OCI-LY1 (cell line): ENCODE measurements at regions not wholly inside any gene's neighbourhood (a gene's known extent, or its start where the extent isn't known, plus 50 kb on each side); places are given as distances from the start of the nearest gene placed in this dataset.
"Not testable (repeated sequence)": the region's sequence is repeated elsewhere in the genome, so short reads cannot be mapped to it uniquely, and the experiment has no call there.

Experiments
- H2AFZ ChIP-seq: fragments of 200-600 bp; sonication (generic), shearing (Covaris generic); 2 replicates; pipeline ENCODE4 v1.6.0; 2014; ENCODE audit warnings: antibody characterized with exemption, mild to moderate bottlenecking, low read length
- H3F3A ChIP-seq: fragments of 200-600 bp; sonication (generic), shearing (Covaris generic); 2 replicates; pipeline ENCODE4 v1.6.0; 2014; ENCODE audit warnings: mild to moderate bottlenecking, antibody characterized with exemption, low read length, moderate library complexity; ENCODE audit not compliant: insufficient read depth
- H3K27ac ChIP-seq: fragments of 200-600 bp; sonication (generic); 2 replicates; pipeline ENCODE4 v1.5.1; 2014; ENCODE audit warnings: low read length, mixed run types, mild to moderate bottlenecking, low read depth; ENCODE audit not compliant: poor library complexity, severe bottlenecking
- H3K27me3 ChIP-seq: fragments of 200-600 bp; sonication (generic); 2 replicates; pipeline ENCODE4 v1.6.0; 2014; ENCODE audit warnings: antibody characterized with exemption, mild to moderate bottlenecking, low read length, moderate library complexity; ENCODE audit not compliant: insufficient read depth
- H3K36me3 ChIP-seq: fragments of 200-600 bp; sonication (generic); 2 replicates; pipeline ENCODE4 v1.6.1; 2014; ENCODE audit warnings: mild to moderate bottlenecking, antibody characterized with exemption, low read length, moderate library complexity, mixed read lengths; ENCODE audit not compliant: insufficient read depth
- H3K4me1 ChIP-seq: fragments of 200-600 bp; sonication (generic); 2 replicates; pipeline ENCODE4 v1.5.1; 2014; ENCODE audit warnings: mild to moderate bottlenecking, low read length, moderate library complexity; ENCODE audit not compliant: insufficient read depth, severe bottlenecking
- H3K4me2 ChIP-seq: fragments of 200-600 bp; sonication (generic), shearing (Covaris generic); 2 replicates; pipeline ENCODE4 v1.6.1; 2014; ENCODE audit warnings: low read length
- H3K4me3 ChIP-seq: fragments of 200-600 bp; sonication (generic); 2 replicates; pipeline ENCODE4 v1.5.1; 2014; ENCODE audit warnings: low read length, low read depth, mild to moderate bottlenecking, mixed read lengths; ENCODE audit not compliant: poor library complexity, severe bottlenecking
- H3K79me2 ChIP-seq: fragments of 200-600 bp; shearing (Covaris generic); 2 replicates; pipeline ENCODE4 v1.6.1; 2016; ENCODE audit warnings: mixed run types, low read length, mixed read lengths; ENCODE audit not compliant: insufficient read depth
- H3K9ac ChIP-seq: fragments of 200-600 bp; sonication (generic), shearing (Covaris generic); 2 replicates; pipeline ENCODE4 v1.6.1; 2014; ENCODE audit warnings: mild to moderate bottlenecking, low read length, mixed read lengths
- H3K9me2 ChIP-seq: fragments of 200-600 bp; sonication (generic), shearing (Covaris generic); 2 replicates; pipeline ENCODE4 v1.6.1; 2014; ENCODE audit warnings: low read depth, mild to moderate bottlenecking, low read length, mixed read lengths
- H3K9me3 ChIP-seq: fragments of 200-600 bp; shearing (Covaris generic); 2 replicates; pipeline ENCODE4 v1.6.1; 2014; ENCODE audit warnings: low read length, mixed read lengths
- H4K20me1 ChIP-seq: fragments of 200-600 bp; sonication (generic), shearing (Covaris generic); 2 replicates; pipeline ENCODE4 v1.6.0; 2016; ENCODE audit warnings: mild to moderate bottlenecking, low read length; ENCODE audit not compliant: insufficient read depth
- CTCF ChIP-seq: fragments of 200-600 bp; sonication (generic), shearing (Covaris generic); IDR thresholded peaks from 2 replicates; pipeline ENCODE4 v1.5.1; 2017; ENCODE audit warnings: mild to moderate bottlenecking, antibody characterized with exemption, low read length, moderate library complexity, mixed read lengths
- EZH2 ChIP-seq: fragments of 200-600 bp; sonication (generic), shearing (Covaris generic); IDR thresholded peaks from 2 replicates; pipeline ENCODE4 v1.8.0; 2017; ENCODE audit warnings: borderline replicate concordance, mixed run types, mild to moderate bottlenecking, antibody characterized with exemption, low read length, moderate library complexity, mixed read lengths

GRCh38 chr4:3936184-3936583 lies 170.0 kb downstream of the ADRA2C start:
- TF ChIP-seq CTCF (no peak), EZH2 (no peak)
- no peak overlapping the region for H3K9ac ChIP-seq
- no peak overlapping the region for H3K27ac ChIP-seq
- no peaks in the 10 kb centered on the region for H3K9me3 ChIP-seq
- no peaks in the 10 kb centered on the region for H3K9me2 ChIP-seq
- H3K36me3 ChIP-seq = no peaks in the 10 kb centered on the region
- no peaks in the 10 kb centered on the region for H3K4me1 ChIP-seq
- H3K4me3 ChIP-seq = no peak overlapping the region
- no peaks in the 10 kb centered on the region for H3K27me3 ChIP-seq
- no peak overlapping the region for H3K4me2 ChIP-seq
- no peak overlapping the region for H2AFZ ChIP-seq
- no peaks in the 10 kb centered on the region for H3F3A ChIP-seq
- no peaks in the 10 kb centered on the region for H4K20me1 ChIP-seq
- no peaks in the 10 kb centered on the region for H3K79me2 ChIP-seq

- not testable (repeated sequence) for H2AFZ ChIP-seq, H3K79me2 ChIP-seq, H3K9me3 ChIP-seq, H3K4me3 ChIP-seq, H3K27ac ChIP-seq, H3F3A ChIP-seq, H3K9ac ChIP-seq, H3K9me2 ChIP-seq, H3K27me3 ChIP-seq, H3K4me1 ChIP-seq, H4K20me1 ChIP-seq, H3K36me3 ChIP-seq, H3K4me2 ChIP-seq
Observed at GRCh38 chr4:3937849-3938562, 171.8 kb downstream of the ADRA2C start.

DNA sequence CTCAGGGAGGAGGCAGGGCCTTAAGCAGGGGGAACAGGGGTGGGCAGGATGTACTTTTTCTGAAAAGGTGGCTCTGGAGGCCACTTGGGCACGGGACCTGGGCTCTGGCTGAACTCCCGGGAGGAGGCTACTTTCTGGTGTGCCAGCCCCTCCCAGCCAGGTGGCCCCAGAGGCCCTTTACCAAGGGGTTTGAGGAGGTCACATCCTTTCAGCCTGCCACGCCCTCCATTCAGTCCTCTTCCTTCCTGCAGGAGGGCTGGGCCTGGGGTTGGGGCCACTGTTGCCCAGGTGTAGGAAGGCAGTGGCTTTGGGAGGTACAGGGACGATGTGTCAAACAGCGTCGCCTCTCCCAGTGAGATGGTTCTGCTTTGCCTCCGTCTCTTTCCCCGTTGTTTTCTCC lies 172.5 kb downstream of the ADRA2C start:
- H3K27me3 ChIP-seq, H3K36me3 ChIP-seq, H3K9ac ChIP-seq, H3K9me3 ChIP-seq, H2AFZ ChIP-seq, H3F3A ChIP-seq, H4K20me1 ChIP-seq, H3K9me2 ChIP-seq, H3K79me2 ChIP-seq, H3K27ac ChIP-seq, H3K4me2 ChIP-seq, H3K4me1 ChIP-seq, H3K4me3 ChIP-seq: not testable (repeated sequence)

DNA sequence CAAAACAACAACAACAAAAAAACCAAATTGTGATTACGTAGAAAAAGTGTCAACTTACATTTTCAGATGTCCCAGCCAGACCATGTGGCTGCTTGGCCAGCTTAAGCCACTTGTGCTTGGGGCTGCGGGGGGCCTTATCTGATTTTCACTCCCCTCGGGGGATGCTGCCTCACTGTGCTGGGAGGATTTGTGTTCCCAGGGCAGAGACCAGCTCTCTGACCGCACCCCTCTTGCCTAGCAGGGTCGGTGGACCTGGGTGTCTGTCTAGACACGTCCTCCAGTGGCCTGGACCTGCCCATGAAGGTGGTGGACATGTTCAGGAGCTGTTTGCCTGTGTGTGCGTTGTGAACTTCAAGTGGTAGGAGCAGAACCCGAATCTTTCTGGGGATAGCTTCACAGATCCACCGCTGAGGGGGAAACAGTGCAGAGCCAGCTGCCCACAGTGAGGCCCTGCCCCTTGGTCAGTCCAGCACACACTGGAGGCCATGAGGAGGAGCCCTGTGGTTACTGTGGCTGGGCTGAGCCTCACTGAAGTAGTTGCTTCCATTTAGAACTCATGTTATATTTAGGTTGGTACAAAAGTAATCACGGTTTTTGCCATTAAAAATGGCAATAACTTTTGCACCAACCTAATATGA lies 173.9 kb downstream of the ADRA2C start:
- not testable (repeated sequence) for H3K4me3 ChIP-seq, H3K27ac ChIP-seq, H3K36me3 ChIP-seq, H3F3A ChIP-seq, H3K4me2 ChIP-seq, H3K79me2 ChIP-seq, H2AFZ ChIP-seq, H3K4me1 ChIP-seq, H4K20me1 ChIP-seq, H3K27me3 ChIP-seq, H3K9me2 ChIP-seq, H3K9me3 ChIP-seq, H3K9ac ChIP-seq

DNA sequence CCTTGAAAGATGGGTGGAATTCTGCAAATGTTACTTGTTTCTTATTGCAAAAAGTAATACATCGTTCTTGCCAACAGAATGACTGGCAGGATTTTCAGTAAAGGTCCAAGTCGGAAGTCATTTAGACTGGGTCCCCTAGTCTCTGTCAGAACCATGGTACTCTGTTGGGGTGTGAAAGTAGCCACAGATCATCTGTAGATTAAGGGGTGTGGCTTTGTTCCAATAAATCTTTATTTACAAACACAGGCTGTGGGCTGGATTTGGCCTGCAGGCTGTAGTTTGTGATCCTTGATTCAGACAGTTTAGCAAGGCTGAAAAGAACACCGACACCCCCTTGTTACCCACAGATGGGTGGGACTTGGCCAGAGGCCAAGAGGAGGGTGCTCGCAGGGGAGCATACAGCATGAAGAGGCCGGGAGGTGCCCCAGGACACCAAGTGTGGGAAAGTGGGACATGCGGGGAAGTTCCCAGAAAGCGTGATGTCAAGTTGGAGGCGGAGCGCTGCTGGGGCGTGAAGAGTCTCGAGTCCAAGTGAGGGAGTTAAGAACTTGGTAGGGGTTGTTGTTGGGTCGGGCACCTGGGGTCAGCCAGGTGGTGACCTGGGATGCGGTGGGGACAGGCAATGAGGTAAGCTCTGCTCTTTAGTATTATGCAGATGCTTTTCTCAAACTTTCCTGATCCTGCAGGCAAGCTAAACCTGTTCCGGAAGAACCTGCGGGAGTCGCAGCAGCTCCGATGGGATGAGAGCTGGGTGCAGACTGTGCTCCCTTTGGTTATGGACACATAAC lies 175.7 kb downstream of the ADRA2C start:
- H3K4me3 ChIP-seq = not testable (repeated sequence)

More for the DNA sequence above, 175.7 kb downstream of the ADRA2C start:
- not testable (repeated sequence) for H3F3A ChIP-seq, H3K36me3 ChIP-seq, H3K27me3 ChIP-seq, H3K27ac ChIP-seq, H3K9ac ChIP-seq, H3K9me3 ChIP-seq, H3K9me2 ChIP-seq, H3K4me1 ChIP-seq, H3K4me2 ChIP-seq, H2AFZ ChIP-seq, H3K79me2 ChIP-seq, H4K20me1 ChIP-seq
